NCI-H526 (cell line): ENCODE measurements at regions not wholly inside any gene's neighbourhood (a gene's known extent, or its start where the extent isn't known, plus 50 kb on each side); places are given as distances from the start of the nearest gene placed in this dataset.

Experiments
- DNase-seq, 2 experiments: peaks; one replicate each; lab custom pipeline; 2025; lab: John Stamatoyannopoulos, UW

DNA sequence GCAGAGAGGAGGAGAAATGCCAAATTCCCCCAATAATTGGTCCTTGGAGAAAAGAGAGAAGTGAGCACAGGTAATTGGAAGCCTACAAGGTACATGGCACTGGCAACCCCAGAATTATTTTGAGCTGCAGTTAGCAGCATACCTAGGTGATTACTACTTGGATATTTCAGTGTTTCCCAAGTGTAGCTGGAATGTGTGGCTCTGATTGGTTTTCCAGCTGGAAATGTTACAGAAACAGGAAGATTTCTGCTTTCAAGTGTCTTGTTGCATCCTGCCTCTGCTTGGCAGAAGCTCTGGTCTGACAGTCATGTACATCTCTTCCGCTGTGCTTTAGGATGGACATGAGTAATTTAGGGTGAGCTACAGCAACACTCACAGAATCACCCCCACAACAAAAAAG lies 262.1 kb downstream of the ENC1 start:
- DNase-seq: no peak

DNA sequence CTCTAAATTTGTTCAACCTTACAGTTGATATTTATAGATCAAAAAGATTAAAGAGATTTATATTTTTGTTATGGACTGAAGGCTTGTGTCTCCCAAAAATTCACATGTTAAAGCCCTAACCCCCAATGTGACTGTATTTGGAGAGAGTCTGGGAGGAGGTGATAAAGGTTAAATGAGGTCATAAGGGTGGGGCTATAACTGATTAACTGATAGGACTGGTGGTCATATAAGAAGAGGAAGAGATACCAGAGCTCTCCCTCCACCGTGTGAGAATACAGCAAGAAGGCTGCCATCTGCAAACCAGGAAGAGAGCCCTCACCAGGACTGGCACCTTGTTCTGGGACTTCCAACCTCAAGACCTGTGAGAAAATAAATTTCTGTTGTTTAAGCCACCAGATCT lies 264.3 kb downstream of the ENC1 start:
- DNase-seq: no peak

DNA sequence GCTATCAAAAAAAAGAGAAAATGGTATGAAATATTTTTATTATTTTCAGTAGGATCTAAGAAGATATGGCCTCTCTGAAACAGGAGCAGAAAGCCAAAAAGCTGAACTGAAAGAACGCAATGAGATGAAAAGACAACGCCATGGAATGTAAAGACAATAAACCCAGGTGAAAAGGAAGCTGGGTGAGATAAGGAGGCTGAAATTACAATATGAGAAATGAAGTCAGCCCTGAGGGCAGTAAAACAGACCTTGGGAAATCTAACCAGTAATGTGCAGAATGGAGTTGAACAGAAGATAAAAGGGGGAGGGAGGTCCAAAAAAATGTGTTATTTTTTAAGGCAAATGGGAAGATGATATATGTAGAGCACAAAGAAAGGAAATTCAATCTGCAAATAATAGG lies 265.3 kb downstream of the ENC1 start:
- DNase-seq: no peak

DNA sequence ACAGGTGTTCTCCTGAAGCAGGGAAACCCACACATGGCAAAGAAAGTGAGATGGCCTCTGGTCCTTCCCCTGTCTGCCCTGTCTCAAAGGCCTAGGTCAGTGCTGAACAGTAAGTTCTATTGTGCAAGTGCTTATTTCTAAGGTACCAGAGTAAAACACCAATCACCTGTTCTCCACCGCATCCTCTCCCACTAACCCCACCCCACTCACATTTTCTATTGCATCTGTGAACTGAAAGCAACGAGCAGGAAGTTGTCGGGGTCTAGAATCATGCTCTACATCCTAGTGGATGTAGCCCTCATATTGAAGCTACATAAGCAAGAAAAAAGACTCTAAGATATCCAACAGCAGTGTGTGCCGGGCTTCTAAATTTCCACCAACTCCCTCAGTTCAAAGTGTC lies 265.9 kb downstream of the ENC1 start:
- DNase-seq: no peak

DNA sequence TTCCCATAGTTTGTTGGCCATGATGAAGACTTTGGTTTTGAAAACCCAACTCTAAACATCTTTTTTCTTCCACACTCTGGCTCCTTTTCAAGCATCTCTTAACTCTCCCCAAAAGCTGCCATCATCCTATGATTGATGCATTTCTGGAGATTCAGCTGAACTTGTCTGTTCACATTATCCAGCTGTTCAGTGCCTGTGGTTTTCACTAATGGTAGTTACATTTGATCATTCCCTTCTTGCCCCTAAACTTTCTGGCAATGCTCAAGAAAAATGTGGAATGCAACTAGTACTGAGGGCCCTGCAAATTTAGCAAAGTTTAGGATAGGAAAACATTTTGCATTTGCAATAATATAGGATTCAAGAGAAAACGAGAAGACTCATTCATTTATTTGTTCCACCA lies 267.5 kb downstream of the ENC1 start:
- DNase-seq: no peak

DNA sequence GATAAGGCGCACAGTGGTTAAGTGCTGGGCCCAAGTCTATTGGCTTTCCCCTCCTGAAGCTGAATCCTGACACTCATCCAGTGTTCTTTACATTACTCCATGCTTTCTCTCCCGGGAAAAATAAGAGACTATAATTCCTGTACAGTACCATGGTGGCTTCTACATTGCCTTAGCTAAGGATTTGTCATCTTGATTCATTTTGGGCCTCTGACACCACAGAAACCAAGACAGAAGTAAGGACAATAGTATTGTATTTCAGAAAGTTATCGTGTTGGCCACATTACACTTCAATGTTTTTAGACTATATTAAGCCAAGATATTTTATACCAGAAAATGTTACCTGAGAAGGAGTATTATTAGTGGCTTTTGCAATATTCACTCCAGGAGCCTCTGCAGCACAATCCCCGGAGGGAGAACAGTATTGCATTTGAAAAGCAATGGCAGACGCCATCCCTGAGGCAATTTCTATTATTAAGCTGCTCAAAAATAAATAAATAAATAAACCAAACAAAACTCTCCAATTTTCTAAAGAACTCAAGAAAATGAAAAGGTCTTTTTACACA lies 267.9 kb downstream of the ENC1 start:
- DNase-seq: no peak

DNA sequence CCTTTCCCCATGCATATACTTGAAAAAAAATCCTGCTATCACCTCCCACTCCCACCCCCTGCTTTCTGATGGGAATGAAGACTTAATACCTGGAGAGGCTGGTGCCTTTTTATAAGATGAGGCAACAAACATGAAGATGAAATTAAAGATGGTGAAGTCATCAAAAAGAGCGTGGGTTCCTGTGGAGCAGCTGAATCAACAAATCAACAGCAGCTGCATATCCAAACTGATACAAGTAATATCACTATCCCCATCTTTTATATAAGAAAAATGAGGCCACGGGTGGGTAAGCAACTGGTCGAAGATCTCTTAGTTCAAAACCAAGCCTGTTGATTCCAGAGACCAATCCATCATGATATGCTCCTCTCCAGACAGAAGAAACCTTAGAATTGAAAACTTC lies 268.5 kb downstream of the ENC1 start:
- no peak for DNase-seq

DNA sequence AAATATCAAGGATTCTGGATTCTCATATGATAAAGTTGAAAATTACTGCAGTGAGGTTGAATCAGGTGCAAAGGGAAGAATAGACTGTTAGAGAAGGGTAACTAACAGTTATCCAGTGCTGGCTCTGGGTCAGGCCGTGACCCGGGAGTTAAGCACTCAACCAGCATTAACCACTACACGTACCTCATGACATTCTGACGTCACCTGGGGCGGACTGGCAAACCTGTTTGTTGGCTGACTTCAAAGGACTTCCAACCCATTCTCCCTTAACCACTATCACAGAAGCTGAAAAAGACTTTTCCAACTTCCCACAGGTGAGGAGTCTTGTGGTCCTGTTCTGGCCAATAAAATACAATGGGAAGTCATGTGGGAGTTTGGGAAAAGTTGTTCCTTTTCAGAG lies 268.9 kb downstream of the ENC1 start:
- no peak for DNase-seq

DNA sequence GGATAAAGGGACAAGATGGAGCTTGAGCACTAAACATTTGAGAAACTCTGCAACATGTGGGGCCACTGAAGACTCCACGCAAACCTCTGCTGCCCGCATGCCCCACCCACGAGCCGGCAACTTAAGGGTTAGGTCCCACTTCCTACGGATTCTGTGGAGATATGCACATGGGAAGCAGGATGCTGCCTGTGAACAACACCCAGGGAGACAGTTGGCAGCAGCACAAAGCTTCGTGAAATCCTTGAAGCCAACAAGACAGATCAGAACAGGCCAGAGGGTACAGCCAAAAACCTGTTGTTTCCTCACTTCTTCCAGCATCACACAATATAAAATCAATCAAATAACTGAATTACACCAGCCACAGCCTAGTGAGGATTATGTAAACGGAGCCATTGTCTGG lies 270.4 kb downstream of the ENC1 start:
- no peak for DNase-seq

DNA sequence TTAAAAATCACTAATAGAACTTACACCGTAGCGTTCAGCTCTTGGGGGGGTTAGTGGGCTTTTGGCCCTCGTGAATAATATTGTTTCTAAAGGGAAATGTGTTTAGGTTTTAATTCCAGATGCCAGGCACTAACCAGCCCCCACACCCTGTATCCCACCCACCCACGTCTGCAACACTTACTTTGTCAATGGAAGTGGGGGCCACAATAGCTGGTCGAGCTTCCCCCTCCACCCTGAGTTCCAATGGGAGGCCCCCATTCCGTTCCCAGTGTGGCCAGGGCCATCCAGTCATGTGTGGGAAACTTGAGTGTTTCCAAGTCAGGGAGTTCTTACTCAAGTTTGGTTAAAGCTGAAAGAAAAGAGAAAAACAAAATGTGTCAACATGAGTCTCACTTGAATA lies 271.4 kb downstream of the ENC1 start:
- no peak for DNase-seq

DNA sequence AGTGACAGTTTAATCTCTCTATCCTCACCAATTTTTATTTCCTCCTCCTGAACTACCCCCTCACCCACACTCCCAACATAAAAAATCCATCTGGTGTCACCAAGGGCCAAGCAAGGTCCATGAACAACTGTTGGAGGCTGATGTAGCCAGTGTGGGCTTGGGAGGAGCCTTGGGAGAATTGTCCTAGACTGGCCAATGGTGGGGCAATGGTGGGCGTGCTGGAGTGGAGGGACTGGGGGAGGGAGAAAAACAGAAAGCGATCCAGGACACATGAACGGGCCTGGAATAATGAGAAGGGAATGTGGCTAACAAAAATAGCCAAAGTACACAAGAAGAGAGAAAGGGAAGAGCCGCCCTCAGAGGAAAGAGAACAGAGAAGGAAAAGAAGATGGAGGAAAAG lies 272.6 kb downstream of the ENC1 start:
- no peak for DNase-seq

DNA sequence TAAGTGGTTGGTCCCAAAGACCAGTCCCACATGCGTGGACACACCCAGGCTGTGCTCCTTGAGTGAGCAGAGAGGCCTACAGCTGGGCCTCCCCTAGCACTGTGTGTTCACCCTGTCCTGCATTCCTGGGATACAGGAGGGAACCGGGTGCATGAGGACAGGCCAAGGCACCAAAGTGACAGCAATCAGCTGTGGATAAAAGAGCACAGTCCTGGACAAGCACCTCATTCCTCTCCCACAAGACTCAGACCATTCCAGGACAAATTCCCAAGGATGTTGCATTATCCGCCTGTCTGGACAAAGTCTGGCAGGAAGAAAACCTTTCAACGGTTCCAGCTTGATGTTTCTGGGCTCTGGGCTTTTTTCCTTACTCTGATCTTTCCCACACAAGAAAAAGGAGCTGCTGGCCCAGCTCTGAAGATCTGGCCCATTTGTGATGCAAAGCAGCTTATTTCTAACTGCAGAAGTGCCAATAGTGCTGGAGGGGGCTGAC lies 273.2 kb downstream of the ENC1 start:
- no peak for DNase-seq

DNA sequence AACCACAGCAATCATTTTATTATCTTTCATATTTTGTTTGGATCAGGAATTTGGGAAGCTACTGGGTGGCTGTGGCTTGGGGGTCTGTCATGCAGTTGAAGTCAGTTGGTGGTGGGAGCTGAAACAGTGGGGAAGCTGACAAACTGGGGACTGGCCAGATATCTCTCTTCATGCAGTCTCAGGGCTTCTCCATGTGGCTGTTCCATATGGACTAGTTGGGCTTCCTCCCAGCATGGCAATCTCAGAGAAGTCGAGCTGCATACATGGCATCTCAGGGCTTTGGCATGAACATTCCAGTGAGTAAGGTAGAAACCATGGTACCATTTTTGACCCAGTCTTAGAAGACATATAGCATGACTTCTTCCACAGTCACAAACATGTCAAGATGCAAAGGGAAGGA lies 274.8 kb downstream of the ENC1 start:
- DNase-seq: no peak

DNA sequence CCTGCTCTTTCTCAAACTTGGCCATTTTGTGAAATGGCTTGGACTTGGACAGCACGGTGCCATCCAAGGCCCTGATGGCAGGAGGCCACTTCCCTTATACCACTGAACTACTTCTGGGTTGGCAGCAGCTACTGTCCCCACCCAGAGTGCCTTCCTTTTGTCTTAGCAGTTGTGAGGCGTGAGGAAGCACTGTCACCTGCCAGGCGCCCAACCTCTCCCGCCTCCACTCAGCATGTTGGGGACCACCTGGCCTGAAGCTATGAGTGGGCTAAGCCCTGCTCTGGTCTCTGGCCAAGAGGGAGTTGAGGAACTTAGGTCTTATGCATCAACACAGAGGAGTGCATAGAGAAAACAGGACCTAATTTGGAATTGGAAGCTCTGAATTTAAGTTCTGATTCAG lies 276.0 kb downstream of the ENC1 start:
- no peak for DNase-seq

DNA sequence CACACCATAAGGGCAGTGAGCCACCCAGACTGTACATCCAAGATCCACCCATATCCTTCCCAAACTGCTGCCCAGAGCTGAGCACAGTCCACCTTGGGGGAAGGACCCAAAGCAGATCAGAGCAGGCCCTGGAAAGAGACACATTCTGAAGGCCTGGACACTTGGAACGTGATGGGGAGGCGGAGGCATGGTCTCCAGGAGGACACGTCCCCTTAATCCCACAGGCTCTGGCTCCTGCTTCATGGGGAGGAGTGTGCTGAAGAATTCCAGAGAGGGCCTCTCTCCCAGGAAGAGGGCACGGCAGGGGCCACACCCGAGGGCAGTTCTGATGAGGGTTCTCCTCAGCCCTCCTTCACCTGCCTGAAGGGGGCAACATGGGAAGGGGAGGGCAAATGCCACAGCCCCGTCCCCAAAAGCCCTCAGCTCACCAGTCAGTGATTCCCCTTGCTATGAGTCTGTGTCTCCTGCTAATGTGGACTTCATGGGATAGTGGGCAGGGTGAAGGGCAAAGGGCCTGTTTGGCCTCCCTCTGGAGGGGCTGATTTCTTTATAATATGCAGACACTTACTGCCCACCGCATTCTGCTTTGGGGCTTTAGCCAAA lies 276.8 kb downstream of the ENC1 start:
- DNase-seq: no peak

DNA sequence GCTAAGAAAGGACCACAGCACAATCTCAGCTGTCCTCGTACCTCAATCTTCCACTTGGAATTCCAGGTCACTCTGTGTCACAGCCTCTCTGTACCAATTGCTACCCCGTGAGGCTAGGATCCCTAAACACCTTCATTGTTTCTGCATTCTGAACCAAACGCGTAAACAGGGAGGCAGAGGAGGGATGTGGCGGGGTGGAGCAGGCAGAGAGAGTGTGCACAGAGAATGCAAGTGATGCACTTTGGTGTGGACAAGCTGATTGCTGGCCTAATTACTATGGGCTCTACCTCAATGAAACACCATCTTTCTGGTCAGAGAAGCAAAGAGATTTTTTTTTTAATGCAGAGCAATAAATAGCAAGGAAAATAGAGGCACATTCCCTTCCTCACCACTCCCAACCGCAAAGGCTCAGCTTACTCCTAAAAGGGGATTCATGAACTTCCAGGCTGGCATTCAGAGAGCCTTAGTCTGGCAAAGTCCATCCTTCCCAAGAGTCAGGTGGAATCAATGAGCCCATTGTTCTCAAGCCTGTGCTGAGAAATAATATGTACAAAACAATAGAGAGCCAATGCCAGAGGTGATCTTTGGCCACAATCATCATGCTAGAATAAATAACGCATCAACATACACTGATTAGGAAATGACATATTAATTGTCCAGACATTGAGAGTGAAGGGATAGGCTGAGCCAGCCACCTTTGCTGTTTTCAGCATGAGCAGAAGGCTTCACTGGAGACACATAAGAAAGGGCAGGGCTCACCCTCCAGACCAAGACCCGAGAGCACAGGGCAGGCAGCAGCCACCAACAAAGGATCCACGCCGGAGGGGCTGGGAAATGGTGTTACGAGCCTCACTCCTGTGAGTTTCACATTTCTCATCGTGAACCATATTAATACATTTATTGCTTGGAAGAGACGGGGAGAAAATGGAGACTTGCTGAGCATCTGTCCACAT lies 278.8 kb downstream of the ENC1 start:
- DNase-seq: peak; percentile 77 to 80

DNA sequence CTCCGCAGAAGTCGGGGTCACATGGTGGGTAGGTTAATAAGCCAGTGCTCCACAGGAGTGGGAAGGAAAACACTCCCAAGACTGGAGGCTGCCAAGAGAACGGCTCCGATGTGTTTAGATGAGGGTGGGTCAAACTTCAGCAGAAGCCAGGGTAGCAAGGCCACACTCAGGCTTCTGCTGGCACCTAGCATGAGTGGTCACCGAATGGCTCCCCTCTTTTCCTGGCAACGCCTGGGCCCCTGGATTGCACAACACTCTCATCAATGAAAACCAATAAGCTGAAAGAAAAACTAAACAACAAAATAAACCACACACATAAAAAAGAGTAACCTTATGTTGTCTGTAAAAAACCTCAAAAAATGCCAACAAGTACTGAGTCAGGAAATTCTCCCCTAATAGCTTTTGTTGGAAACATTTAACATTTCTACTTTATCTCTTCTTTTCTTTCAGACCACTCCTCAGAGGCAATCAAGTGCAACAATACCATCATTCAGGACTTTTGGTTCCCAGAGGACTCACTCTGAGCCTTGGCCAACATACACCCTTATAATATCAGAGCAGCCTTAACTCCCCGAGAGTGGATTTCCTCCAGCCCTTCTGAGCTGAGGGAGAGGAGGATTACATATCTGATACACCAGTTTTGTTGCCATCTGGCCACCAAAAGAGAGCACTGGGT lies 279.9 kb downstream of the ENC1 start:
- DNase-seq: no peak

DNA sequence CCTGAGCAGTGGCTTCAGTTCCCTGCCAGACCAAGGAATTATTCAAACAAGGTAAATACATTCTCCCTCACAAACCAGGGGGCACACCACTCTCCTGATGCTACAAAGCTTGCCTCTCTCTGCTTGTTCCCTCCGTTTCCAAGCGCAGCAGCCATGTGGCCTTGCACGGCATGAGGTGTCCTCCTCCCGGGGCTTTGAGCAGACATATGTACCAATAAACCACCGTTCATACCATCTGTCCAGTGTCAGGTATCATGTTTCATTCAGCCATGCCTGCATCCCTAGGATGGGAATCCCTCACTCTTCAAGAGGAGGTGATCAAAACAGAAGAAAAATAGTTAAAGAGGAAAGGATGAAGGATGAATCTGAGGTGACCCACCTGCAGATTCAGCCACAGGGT lies 282.7 kb downstream of the ENC1 start:
- peak in 1 of 2 experiments; percentile 41 for DNase-seq

DNA sequence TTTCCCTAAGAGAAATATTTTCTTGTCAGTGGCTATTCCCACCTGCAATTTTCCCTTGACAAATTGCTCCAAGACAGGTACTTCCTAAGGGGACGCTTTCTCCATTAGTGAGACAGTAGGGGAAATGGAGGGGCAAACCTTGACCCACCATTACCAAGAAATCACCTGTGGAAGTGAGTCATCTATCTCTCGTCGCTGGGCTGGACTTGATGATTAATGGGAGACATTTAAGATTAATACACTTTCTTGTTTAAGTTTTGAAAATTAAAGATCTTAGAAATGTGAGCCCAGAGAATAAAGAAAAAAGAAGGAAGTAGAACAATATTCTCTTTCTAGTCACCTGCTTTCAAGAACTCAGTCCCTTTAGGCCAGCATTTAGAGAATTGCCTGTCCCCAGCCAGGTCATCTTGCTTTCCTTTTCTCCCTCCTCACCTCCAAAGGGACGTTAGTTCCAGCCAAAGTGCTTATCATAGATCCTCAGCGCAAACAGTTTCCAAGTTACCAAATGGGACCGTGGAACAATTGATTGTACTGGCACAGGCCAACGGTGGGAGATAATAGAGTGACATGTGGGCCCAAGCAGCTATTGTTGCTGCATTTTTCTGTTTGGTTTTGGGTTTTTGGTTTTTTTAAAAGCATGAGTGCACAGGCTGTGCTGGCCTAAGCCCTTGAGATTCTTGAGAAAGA lies 284.4 kb downstream of the ENC1 start:
- no peak for DNase-seq

DNA sequence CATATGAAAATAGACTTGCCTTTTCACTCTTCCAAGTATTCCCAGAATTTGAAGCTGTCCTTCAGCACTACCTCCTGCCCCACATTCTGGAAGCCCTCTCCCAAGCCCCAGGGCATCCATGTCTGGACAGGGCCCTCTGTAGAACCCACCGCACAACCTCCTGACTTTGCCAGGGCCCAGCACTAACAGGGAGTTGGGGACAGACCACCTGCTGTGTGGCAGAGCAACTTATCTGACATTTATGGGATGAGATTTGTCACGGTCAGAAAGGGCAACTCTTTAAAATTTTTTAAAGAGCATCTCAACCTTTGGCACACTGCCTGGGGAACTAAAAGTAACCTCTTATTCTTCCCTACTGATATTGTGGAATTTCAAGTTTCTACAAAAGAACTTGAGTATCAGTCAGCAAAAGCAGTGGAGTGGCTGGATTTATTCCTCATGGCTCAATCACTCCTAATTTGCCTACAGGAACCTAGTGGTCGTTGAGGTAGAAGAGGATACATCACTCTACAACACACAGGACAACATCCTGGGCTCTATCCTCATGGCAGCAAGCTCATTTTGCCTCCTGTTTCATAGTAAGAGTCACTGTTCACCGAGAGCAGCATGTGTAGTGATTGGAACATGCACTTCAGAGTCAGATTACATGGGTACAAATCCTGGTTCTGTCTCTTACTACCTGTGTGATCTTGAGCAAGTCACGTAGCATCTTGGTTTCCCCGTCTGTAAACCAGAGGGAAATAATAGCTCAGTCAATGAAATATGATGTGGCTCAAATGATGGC lies 285.3 kb downstream of the ENC1 start:
- no peak for DNase-seq

DNA sequence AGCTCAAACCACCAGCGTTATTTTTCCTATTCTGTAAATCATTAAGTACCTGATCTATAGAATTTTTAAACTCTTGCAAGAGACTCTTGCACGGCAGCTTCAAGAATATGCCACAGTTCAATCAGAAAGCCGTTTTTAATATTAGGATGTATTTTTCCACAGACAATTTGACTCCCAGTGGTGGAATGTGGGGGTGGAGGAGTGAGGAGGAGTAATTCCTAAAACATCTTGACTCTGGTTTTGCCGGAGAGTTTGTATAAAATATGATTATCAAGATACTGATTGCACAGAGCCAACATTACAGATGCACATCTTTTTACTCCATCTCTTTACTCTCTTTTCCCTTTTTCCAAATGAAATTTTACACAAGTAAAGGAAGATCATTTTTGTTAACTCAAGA lies 288.3 kb downstream of the ENC1 start:
- DNase-seq: no peak
